Hippocampal formation (tissue), 2 donors: ENCODE measurements at regions not wholly inside any gene's neighbourhood (a gene's known extent, or its start where the extent isn't known, plus 50 kb on each side); places are given as distances from the start of the nearest gene placed in this dataset.

Experiments used
- DNase-seq, 2 donors: peaks; one replicate each; lab custom pipeline; 2025; lab: John Stamatoyannopoulos, UW

DNA sequence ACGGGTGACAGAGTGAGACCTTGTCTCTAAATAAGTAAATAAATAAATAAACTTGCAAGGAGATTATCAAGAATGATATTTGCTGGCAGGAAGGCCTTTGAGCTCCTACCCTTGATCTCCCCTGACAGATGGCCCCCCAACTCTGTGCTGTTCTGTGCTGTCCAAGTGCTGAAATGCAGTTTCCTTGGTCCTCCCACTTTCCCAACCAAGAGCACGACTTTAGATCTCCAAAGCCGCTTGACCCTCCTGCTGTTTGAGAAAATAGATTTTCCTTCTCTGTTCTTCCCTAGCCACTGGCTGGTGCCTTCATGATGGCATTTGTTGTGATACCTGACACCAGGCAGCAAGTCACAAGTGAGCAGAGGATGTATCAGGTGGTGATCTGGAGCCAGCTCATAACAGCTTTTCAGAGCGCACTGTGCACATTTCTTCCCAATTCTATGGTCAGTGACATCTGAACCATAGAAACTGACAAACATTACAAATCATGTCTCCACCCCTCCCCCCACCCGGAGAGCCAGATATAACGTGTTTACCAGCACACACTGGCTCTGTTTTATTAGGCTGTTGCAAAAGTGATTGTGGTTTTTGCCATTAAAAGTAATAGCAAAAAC, 80.0 kb upstream of the PUM3 start:
- DNase-seq, result no peak

GRCh38 chr9:2919347-2919746, 75.5 kb upstream of the PUM3 start:
- DNase-seq, result no peak

- no peak for DNase-seq
These were observed 72.6 kb upstream of the PUM3 start for GRCh38 chr9:2916382-2916985.

DNA sequence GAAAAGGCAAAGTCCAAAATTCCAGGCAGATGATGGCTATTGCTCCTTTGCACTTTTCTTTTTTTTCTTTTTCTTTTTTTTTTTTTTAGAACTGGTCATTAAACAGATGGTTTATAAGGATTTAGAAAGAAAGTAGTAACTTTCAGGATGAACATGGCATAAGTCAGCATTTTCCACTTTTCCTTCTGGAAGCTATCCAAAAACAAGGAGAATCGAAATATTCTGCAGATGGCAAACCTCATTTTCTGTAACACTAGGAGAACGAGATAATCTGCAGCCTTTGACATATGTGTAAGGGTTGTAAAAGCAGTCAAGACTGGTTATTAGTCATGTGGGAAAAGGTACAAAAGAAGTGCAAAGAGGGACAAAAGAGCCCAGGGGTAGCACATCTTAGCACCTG, 69.1 kb upstream of the PUM3 start:
- DNase-seq, result no peak

DNA sequence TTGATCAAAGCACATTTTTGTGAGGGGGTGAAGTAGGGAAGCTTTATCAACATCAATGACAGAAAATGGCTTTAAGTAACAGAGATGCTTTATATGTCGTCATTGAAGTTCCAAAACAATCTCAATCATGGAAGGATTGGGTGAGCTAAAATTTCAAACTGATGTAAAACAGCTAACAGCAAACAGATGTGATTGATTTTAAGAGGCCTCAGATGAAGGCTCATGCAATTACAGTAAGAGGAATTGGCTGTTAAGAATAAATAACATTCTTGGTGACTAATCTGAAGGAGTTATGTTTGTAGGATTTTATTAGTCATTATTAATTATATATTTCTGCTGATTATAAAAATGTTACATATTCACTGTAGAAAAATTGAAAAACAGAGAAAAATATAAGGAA, 63.5 kb upstream of the PUM3 start:
- no peak for DNase-seq

DNA sequence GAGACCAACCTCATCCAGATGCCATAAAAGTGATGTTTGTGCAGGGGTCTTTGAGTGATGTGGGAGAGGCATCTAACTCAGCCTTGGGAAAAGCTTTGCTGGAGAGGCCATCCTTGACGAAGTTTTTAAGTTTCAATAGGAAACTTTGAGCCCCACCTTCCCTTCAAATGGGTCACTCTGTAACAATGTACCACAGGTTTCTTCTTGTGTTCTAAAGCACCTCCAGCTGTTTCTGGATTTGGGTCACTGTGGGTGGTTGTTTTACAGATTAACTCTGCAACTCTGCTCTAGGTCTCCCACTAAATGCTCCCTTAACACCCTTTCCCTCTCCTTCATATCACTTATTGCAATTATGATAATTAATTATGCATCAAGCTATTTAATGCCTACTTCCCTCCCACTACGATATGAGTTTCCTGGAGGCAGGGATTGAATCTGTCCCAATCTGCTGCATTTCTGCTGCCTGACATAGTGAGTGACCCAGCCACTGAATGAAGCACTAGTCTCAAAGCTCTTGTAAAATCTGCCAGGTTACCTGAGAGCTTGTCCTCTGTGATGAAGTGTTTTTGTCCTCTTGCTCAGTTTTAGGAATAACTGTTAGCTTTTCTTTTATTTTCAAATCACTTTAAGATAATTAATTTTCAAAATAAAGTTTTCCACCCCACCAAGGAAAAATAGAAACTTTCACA, 60.5 kb upstream of the PUM3 start:
- no peak for DNase-seq
